ENCODE measurements at regions not wholly inside any gene's neighbourhood (a gene's known extent, or its start where the extent isn't known, plus 50 kb on each side); places are given as distances from the start of the nearest gene placed in this dataset.

DNA sequence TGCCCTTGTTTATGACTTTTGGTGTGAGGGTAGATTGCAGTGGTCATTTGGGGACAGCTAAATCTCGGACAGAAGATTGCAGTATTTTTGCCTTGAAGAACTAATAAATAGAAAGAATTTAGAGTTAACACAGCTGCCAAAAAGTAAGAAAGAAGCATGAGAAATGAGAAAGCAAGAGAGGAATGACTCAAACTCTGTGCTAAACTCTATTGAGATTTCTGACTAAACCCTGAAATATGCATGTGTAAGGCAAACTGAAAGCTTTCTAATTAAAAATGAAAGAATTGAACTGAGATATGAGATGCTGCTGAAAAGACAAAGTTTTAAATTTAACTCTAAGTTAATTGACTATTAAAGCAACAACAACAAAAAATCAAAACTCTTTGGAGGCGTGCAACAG lies 791.3 kb downstream of the RAB28 start:
- dilution Hi-C loops (cut with MboI; ENCODE audit: extremely low pct_ligation_motif_present, low sequenced_read_pairs) = no loop called here
- H3K4me3 ChIP-seq (ENCODE audit: control insufficient read depth in 2 of 3, extremely low read depth in 1 of 3, insufficient read depth in 2 of 3, low read depth in 1 of 3, low read length in 3 of 3) = no peak overlapping the region
- H2AFZ ChIP-seq (ENCODE audit: control insufficient read depth, low read length) = no peak overlapping the region
- no peaks in the 10 kb centered on the region for H4K20me1 ChIP-seq (ENCODE audit: control insufficient read depth, extremely low read depth, insufficient read depth, low read length)
- no peaks in the 10 kb centered on the region for H3K79me2 ChIP-seq (ENCODE audit: control insufficient read depth, insufficient read depth, low read length)
- H3K36me3 ChIP-seq (ENCODE audit: control insufficient read depth in 2 of 2, extremely low read depth in 1 of 2, insufficient read depth in 2 of 2, low read length in 2 of 2) = no peaks in the 10 kb centered on the region
- no peaks in the 10 kb centered on the region for H3K4me1 ChIP-seq (ENCODE audit: control insufficient read depth, extremely low read depth, insufficient read depth, low read length)
- DNase-seq (ENCODE audit: low read depth, low spot score) (no peak), FAIRE-seq (no peak)
- no peak overlapping the region for H3K27ac ChIP-seq (ENCODE audit: control insufficient read depth, insufficient read depth, low read length)
- H3K9me3 ChIP-seq (ENCODE audit: control insufficient read depth, low read depth, low read length) = no peaks in the 10 kb centered on the region
- no peaks in the 10 kb centered on the region for H3K9me1 ChIP-seq (ENCODE audit: control insufficient read depth, extremely low read depth, insufficient read depth, low read length)
- H3K27me3 ChIP-seq (ENCODE audit: control insufficient read depth, extremely low read depth, insufficient read depth, low read length) = no peaks in the 10 kb centered on the region
- no peak overlapping the region for H3K9ac ChIP-seq (ENCODE audit: control insufficient read depth, extremely low read depth, insufficient read depth, low read length)
- no peak overlapping the region for H3K4me2 ChIP-seq (ENCODE audit: control insufficient read depth, extremely low read depth, insufficient read depth, low read depth, low read length)
- TF ChIP-seq, protein P1, sequence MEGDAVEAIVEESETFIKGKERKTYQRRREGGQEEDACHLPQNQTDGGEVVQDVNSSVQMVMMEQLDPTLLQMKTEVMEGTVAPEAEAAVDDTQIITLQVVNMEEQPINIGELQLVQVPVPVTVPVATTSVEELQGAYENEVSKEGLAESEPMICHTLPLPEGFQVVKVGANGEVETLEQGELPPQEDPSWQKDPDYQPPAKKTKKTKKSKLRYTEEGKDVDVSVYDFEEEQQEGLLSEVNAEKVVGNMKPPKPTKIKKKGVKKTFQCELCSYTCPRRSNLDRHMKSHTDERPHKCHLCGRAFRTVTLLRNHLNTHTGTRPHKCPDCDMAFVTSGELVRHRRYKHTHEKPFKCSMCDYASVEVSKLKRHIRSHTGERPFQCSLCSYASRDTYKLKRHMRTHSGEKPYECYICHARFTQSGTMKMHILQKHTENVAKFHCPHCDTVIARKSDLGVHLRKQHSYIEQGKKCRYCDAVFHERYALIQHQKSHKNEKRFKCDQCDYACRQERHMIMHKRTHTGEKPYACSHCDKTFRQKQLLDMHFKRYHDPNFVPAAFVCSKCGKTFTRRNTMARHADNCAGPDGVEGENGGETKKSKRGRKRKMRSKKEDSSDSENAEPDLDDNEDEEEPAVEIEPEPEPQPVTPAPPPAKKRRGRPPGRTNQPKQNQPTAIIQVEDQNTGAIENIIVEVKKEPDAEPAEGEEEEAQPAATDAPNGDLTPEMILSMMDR (optimal IDR thresholded peaks at IDR 0.05 in 1 of 3, IDR thresholded peaks at IDR 0.05 in 1 of 3, conservative IDR thresholded peaks at IDR 0.05 in 1 of 3; ENCODE audit: extremely low read depth in 1 of 3, insufficient read depth in 2 of 3, low read length in 3 of 3) = no peak
- no peak for TF ChIP-seq EZH2 (IDR thresholded peaks at IDR 0.05; ENCODE audit: low read length)

DNA sequence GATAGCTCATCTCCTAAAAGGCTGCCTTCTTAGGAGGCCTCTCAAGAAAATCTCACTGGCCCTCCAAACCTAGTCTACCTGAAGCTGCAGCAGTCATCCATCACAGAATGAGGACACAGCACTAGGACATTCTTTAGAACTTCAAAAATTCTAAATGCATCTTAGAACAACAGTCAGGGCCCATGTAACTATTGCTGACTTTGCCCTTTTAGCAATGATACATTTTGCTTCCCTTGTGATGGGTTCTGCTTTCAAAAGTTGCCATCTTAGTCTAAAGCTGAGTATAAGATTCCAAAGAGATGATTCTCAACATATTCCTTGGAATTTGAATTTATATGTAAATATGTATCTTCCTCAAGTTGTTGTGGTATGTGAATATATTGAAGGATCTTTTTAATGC lies 793.0 kb downstream of the RAB28 start:
- FAIRE-seq = no peak
- no peaks in the 10 kb centered on the region for H3K9me1 ChIP-seq (ENCODE audit: control insufficient read depth, extremely low read depth, insufficient read depth, low read length)
- dilution Hi-C loops (cut with MboI; ENCODE audit: extremely low pct_ligation_motif_present, low sequenced_read_pairs) = no loop called here

More for the DNA sequence above, 793.0 kb downstream of the RAB28 start:
- no peaks in the 10 kb centered on the region for H3K9me3 ChIP-seq (ENCODE audit: control insufficient read depth, low read depth, low read length)
- no peak overlapping the region for H3K9ac ChIP-seq (ENCODE audit: control insufficient read depth, extremely low read depth, insufficient read depth, low read length)
- no peaks in the 10 kb centered on the region for H3K27me3 ChIP-seq (ENCODE audit: control insufficient read depth, extremely low read depth, insufficient read depth, low read length)
- H3K4me2 ChIP-seq (ENCODE audit: control insufficient read depth, extremely low read depth, insufficient read depth, low read depth, low read length) = no peak overlapping the region
- H2AFZ ChIP-seq (ENCODE audit: control insufficient read depth, low read length) = no peak overlapping the region
- H3K36me3 ChIP-seq (ENCODE audit: control insufficient read depth in 2 of 2, extremely low read depth in 1 of 2, insufficient read depth in 2 of 2, low read length in 2 of 2) = no peaks in the 10 kb centered on the region
- H3K4me3 ChIP-seq (ENCODE audit: control insufficient read depth in 2 of 3, extremely low read depth in 1 of 3, insufficient read depth in 2 of 3, low read depth in 1 of 3, low read length in 3 of 3) = no peak overlapping the region
- H4K20me1 ChIP-seq (ENCODE audit: control insufficient read depth, extremely low read depth, insufficient read depth, low read length) = no peaks in the 10 kb centered on the region
- H3K27ac ChIP-seq (ENCODE audit: control insufficient read depth, insufficient read depth, low read length) = no peak overlapping the region
- no peak for TF ChIP-seq EZH2 (IDR thresholded peaks at IDR 0.05; ENCODE audit: low read length)
- TF ChIP-seq, protein P1 (optimal IDR thresholded peaks at IDR 0.05 in 1 of 3, IDR thresholded peaks at IDR 0.05 in 1 of 3, conservative IDR thresholded peaks at IDR 0.05 in 1 of 3; ENCODE audit: extremely low read depth in 1 of 3, insufficient read depth in 2 of 3, low read length in 3 of 3) = no peak
- H3K79me2 ChIP-seq (ENCODE audit: control insufficient read depth, insufficient read depth, low read length) = no peaks in the 10 kb centered on the region
- DNase-seq (ENCODE audit: low read depth, low spot score) = no peak
- H3K4me1 ChIP-seq (ENCODE audit: control insufficient read depth, extremely low read depth, insufficient read depth, low read length) = no peaks in the 10 kb centered on the region

Data from keratinocyte (primary cell).